GM12872 (cell line): ENCODE measurements at regions not wholly inside any gene's neighbourhood (a gene's known extent, or its start where the extent isn't known, plus 50 kb on each side); places are given as distances from the start of the nearest gene placed in this dataset.

Experiments
- TF ChIP-seq, protein P1 (sequence below): IDR thresholded peaks from 3 replicates; pipeline ENCODE4 v1.5.1; 2011; ENCODE audit warnings: low read depth, mild to moderate bottlenecking, low read length, moderate library complexity; ENCODE audit not compliant: insufficient read depth

DNA sequence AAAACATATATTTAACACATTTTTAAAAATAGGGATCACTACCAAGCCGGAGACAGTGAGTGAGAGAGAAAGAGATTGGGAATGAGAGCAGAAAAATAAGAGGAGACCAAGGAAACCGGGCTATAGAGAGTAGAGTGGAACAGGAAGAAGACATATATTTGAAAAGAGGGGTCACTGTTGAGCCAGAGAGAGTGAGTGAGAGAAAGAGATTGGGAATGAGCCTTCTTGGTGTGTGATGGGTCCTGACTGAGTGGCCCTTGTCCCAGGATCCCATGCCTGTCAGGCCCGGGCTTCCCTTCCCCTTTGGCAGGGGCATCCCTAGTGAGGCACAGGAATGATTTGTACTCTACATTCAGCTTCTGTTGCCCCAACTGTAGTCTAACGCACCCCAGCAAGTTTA is 646.6 kb downstream of the NTRK3 start:
- TF ChIP-seq, protein P1, sequence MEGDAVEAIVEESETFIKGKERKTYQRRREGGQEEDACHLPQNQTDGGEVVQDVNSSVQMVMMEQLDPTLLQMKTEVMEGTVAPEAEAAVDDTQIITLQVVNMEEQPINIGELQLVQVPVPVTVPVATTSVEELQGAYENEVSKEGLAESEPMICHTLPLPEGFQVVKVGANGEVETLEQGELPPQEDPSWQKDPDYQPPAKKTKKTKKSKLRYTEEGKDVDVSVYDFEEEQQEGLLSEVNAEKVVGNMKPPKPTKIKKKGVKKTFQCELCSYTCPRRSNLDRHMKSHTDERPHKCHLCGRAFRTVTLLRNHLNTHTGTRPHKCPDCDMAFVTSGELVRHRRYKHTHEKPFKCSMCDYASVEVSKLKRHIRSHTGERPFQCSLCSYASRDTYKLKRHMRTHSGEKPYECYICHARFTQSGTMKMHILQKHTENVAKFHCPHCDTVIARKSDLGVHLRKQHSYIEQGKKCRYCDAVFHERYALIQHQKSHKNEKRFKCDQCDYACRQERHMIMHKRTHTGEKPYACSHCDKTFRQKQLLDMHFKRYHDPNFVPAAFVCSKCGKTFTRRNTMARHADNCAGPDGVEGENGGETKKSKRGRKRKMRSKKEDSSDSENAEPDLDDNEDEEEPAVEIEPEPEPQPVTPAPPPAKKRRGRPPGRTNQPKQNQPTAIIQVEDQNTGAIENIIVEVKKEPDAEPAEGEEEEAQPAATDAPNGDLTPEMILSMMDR, result no peak

DNA sequence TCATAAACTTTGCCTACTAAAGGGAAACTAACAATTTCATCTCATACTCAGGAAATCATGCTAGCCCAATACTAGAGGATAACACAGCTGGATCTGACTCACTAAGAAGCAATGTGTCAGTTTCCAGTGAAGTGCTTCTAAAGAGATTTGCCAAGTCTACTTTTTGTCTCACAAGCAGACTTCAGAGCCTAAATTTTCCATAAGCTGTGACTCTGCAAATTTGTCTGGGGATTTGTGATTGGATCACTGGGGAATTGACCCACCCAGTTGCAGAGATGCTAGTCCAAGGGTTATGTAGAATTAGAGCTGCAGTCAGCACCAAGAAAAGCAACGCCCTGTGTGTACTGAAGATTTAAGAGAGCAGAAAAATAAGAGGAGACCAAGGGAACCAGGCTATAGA is 647.1 kb downstream of the NTRK3 start:
- TF ChIP-seq, protein P1, result no peak

DNA sequence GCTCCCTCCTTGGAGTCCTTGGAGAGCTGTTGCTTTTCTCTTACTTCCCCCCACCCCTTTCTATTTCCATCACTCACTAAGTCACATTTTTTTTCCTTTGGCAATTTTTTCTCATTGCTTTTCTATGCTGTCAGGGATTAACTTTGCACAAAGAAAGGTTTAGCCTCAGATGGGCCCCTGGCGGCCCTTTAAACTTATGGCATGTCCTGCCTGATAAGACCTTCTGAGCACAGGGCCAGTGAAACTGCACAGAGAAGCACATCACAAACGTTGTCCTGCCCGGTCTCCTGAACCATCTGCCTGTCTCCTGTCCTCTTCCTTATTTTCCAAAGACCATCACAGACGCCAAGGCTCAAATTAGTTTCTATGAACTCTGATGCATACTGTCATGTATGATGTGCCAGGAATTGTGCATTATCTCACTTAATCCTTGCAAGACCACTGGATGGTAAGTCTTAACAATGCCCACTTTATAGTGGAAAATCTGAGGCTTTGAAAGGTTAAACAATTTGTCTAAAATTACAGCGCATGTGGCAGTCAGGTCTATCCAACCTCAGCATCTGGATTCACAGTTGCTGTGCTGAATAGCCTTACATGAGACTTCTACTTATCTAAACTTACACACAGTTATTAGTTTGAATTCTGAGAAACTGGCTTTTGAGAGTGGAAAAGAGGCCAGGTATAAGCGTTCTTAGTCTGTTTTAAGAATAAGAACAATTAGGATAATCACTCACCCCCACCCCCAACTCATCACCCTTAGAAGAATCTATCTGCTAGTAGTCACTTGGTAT is 648.1 kb downstream of the NTRK3 start:
- TF ChIP-seq, protein P1, result no peak

DNA sequence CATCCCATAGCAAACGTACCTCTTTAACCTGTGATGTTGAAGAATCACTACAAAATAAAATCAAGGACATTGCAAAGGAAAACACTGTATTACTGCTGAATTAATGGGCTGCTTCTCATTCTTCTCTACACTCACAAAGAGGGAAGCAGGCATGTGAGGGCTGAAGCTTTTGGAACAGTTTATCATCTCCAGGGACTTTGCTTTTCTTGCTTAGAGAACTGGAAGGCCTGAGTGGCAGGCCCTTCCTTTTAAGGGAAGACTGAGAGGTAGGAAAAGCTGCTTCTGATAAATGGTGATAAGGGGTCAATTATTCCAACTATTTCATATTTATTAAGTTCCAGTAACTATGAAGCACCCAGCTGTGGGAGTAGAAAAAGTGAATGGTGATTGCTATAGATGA is 649.6 kb downstream of the NTRK3 start:
- TF ChIP-seq, protein P1, result no peak

DNA sequence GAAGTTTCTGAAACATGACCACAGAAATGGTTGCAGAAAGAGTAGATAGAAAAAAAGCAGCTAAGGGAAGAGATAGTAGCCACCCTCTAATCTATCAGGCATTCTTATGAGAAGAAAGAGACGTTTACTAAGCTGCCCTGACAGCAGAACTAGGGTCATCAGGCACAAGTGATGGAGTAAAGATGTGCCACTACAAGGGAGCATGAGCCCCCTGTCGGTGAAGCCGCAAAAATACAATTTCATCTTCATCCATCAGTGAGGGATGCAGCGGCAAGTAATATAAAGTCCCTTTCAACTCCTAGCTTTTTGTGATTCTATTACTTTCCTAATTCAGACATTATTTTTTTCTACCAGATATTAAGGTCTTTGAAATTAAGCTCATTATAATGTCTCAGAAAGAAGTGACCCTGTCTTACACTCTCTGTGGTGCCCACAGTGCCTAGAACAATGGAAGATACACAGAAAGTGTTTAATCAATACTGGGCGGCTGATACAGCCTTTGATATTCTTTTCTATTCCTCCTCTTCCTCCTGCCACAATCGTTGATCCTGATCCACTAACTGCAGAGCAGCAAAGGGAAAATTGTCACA is 651.6 kb downstream of the NTRK3 start:
- TF ChIP-seq, protein P1, result peak; percentile 72

DNA sequence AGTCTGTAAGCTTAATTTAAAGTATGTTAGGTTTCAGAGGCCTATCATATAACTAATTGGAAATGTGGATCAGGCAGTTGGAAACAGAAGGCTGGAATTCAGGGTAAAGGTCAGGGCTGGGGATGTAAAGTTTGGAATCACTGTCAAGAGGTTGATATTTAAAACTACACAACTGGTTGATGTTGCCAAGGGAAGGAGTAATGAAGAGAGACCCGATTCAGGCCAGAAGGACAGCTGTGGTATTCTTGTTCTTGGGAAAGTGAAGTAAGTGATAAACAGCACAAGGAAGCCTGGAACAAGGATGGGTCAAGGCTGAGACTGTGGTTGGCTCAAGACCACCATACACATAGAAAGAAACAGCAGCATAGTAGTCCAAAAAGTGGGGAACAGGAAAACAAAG is 654.2 kb downstream of the NTRK3 start:
- TF ChIP-seq, protein P1, result no peak

DNA sequence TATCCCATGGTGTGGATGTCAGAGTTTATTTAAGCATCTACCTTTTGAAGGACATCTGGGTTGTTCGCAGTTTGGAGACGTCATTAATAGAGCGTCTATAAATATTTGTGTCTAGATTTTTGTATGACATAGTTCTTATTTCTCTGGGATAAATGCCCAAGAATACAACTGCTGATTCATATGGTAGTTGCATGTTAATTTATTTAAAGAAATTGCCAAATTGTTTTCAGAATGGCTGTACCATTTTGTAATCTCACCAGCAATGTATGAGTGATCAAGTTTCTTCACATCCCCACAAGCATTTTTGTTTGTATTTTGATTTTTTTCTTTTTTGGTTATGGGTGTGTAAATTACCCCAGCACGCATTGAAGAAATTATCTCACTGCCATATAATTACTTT is 656.9 kb downstream of the NTRK3 start:
- TF ChIP-seq, protein P1, result no peak
